Suppressor macrophage (primary cell): ENCODE measurements at regions not wholly inside any gene's neighbourhood (a gene's known extent, or its start where the extent isn't known, plus 50 kb on each side); places are given as distances from the start of the nearest gene placed in this dataset.
"Not testable (repeated sequence)": the region's sequence is repeated elsewhere in the genome, so short reads cannot be mapped to it uniquely, and the experiment has no call there.

Experiments
- DNase-seq, 4 experiments: peaks; one replicate each; pipeline ENCODE4 v3.0.0-alpha.2; 2020 to 2022

- no peak for DNase-seq
Measured at GRCh38 chr3:103813955-103814354, 1379.1 kb downstream of the ZPLD1 start.

- no peak for DNase-seq
Measured at GRCh38 chr3:103818398-103818797, 1383.6 kb downstream of the ZPLD1 start.

- DNase-seq = no peak
Measured at GRCh38 chr3:103818800-103819199, 1384.0 kb downstream of the ZPLD1 start.

GRCh38 chr3:103825586-103825985, 1390.8 kb downstream of the ZPLD1 start:
- no peak for DNase-seq

GRCh38 chr3:103829723-103830326, 1395.0 kb downstream of the ZPLD1 start:
- no peak for DNase-seq

- DNase-seq = no peak
Measured at GRCh38 chr3:103847081-103848062, 1412.6 kb downstream of the ZPLD1 start.

- DNase-seq = no peak
Measured at GRCh38 chr3:103851793-103852192, 1417.0 kb downstream of the ZPLD1 start.

GRCh38 chr3:103862415-103862814, 1427.6 kb downstream of the ZPLD1 start:
- no peak for DNase-seq

- DNase-seq = no peak
Measured at GRCh38 chr3:103863381-103863780, 1428.6 kb downstream of the ZPLD1 start.

GRCh38 chr3:103866113-103866512, 1431.3 kb downstream of the ZPLD1 start:
- DNase-seq = no peak

- no peak for DNase-seq
Measured at GRCh38 chr3:103873021-103873420, 1438.2 kb downstream of the ZPLD1 start.

- DNase-seq = no peak
Measured at GRCh38 chr3:103873897-103874545, 1439.2 kb downstream of the ZPLD1 start.

- not testable (repeated sequence) for DNase-seq
Measured at GRCh38 chr3:103881809-103882208, 1447.0 kb downstream of the ZPLD1 start.

- DNase-seq = no peak
Measured at GRCh38 chr3:103889675-103890074, 1454.9 kb downstream of the ZPLD1 start.

GRCh38 chr3:103894162-103894822, 1459.5 kb downstream of the ZPLD1 start:
- no peak for DNase-seq

- DNase-seq = no peak
Measured at GRCh38 chr3:103899328-103899727, 1464.5 kb downstream of the ZPLD1 start.

GRCh38 chr3:103904991-103905390, 1461.7 kb upstream of the ALCAM start:
- DNase-seq = no peak

- no peak for DNase-seq
Measured at GRCh38 chr3:103906304-103906703, 1460.4 kb upstream of the ALCAM start.

GRCh38 chr3:103906808-103907207, 1459.9 kb upstream of the ALCAM start:
- no peak for DNase-seq

GRCh38 chr3:103907567-103907966, 1459.1 kb upstream of the ALCAM start:
- DNase-seq = no peak

GRCh38 chr3:103909395-103909794, 1457.3 kb upstream of the ALCAM start:
- no peak for DNase-seq

GRCh38 chr3:103918336-103918735, 1448.4 kb upstream of the ALCAM start:
- DNase-seq = no peak

GRCh38 chr3:103919327-103919726, 1447.4 kb upstream of the ALCAM start:
- no peak for DNase-seq
